ENCODE measurements at regions not wholly inside any gene's neighbourhood (a gene's known extent, or its start where the extent isn't known, plus 50 kb on each side); places are given as distances from the start of the nearest gene placed in this dataset.

GRCh38 chr5:54748527-54748926 lies 231.0 kb downstream of the SNX18 start:
- no peak for TF ChIP-seq ZFX (IDR thresholded peaks at IDR 0.05)
- no peak for TF ChIP-seq CTCF (conservative IDR thresholded peaks at IDR 0.05)
- no peak overlapping the region for H3K27ac ChIP-seq

GRCh38 chr5:54746777-54747398 lies 229.3 kb downstream of the SNX18 start:
- no peak for TF ChIP-seq CTCF (conservative IDR thresholded peaks at IDR 0.05)
- TF ChIP-seq ZFX (IDR thresholded peaks at IDR 0.05): no peak
- H3K27ac ChIP-seq: no peak overlapping the region

- no peak overlapping the region for H3K27ac ChIP-seq
- TF ChIP-seq CTCF (conservative IDR thresholded peaks at IDR 0.05) (no peak), ZFX (IDR thresholded peaks at IDR 0.05) (no peak)
Measured at GRCh38 chr5:54746346-54746745, 228.8 kb downstream of the SNX18 start.

GRCh38 chr5:54745599-54745998 lies 228.0 kb downstream of the SNX18 start:
- no peak for TF ChIP-seq ZFX (IDR thresholded peaks at IDR 0.05)
- TF ChIP-seq CTCF (conservative IDR thresholded peaks at IDR 0.05): no peak
- no peak overlapping the region for H3K27ac ChIP-seq

GRCh38 chr5:54743997-54744788 lies 226.6 kb downstream of the SNX18 start:
- no peak for TF ChIP-seq ZFX (IDR thresholded peaks at IDR 0.05)
- no peak for TF ChIP-seq CTCF (conservative IDR thresholded peaks at IDR 0.05)
- no peak overlapping the region for H3K27ac ChIP-seq

GRCh38 chr5:54743581-54743980 lies 226.0 kb downstream of the SNX18 start:
- TF ChIP-seq ZFX (IDR thresholded peaks at IDR 0.05) (no peak), CTCF (conservative IDR thresholded peaks at IDR 0.05) (no peak)

GRCh38 chr5:54742417-54742891 lies 224.9 kb downstream of the SNX18 start:
- H3K27ac ChIP-seq: peak overlapping the region; percentile 53
- TF ChIP-seq ZFX (IDR thresholded peaks at IDR 0.05) (no peak), CTCF (conservative IDR thresholded peaks at IDR 0.05) (no peak; the same call in 1 of the 2 replicates)

More at GRCh38 chr5:54743581-54743980, 226.0 kb downstream of the SNX18 start:
- no peak overlapping the region for H3K27ac ChIP-seq
